HG02763 (cell line): ENCODE measurements at regions not wholly inside any gene's neighbourhood (a gene's known extent, or its start where the extent isn't known, plus 50 kb on each side); places are given as distances from the start of the nearest gene placed in this dataset.

Source experiments
- ATAC-seq: cut with Tn5 transposase; IDR thresholded peaks from one replicate; pipeline ENCODE4 v1.9.1; 2021; ENCODE audit warnings: mild to moderate bottlenecking, moderate library complexity; ENCODE audit not compliant: unreplicated experiment

- ATAC-seq, result no peak
Observed at GRCh38 chr14:86057018-86057667, 527.2 kb downstream of the FLRT2 start.

- no peak for ATAC-seq
Observed at GRCh38 chr14:86055512-86056075, 525.6 kb downstream of the FLRT2 start.

- no peak for ATAC-seq
Observed at GRCh38 chr14:86052868-86053267, 522.9 kb downstream of the FLRT2 start.

DNA sequence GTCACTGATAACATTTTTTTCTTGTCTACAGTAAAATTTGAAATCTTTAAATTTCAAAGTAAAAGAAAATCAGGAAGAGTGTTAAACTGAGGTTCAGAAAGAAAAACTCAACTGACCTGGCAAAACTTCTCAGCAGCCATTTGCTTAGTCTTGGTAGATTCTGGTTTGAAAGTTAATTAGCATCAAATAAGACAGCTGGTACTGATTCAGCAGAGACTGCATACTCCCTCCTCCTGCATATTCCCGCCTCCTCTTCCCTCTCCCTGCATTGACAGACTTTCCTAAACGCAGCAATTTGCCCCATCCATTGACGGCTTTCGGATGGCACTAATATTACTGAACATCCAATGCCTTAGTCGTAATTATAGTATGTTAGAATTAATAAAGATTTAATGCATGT, 520.8 kb downstream of the FLRT2 start:
- ATAC-seq, result no peak

- ATAC-seq, result no peak
Observed at GRCh38 chr14:86050072-86050683, 520.2 kb downstream of the FLRT2 start.

GRCh38 chr14:86039176-86039575, 509.2 kb downstream of the FLRT2 start:
- ATAC-seq, result no peak

GRCh38 chr14:86038387-86039042, 508.6 kb downstream of the FLRT2 start:
- peak; percentile 80 for ATAC-seq

GRCh38 chr14:86035882-86036281, 505.9 kb downstream of the FLRT2 start:
- ATAC-seq, result no peak

DNA sequence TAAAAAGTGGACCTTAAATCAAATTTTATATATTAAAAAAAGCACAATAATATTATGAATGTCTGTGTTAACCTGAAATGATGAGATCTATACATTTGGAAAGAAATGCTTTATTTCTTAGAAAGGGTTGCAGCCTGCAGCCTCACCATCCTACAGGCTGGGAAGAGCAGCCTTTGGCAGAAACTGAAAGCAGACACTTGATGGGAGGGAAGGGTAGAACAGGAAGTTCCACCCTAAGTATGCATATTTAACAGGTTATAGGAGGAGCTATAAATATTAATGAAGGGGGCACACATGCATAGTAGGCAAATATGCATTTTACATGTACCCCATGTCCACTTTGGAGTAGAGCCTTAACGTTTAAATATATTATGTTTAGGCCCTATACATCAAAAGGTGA, 498.0 kb downstream of the FLRT2 start:
- ATAC-seq, result no peak

GRCh38 chr14:86027144-86027543, 497.2 kb downstream of the FLRT2 start:
- ATAC-seq, result no peak

GRCh38 chr14:86022031-86022629, 492.2 kb downstream of the FLRT2 start:
- no peak for ATAC-seq

GRCh38 chr14:86020841-86021240, 490.9 kb downstream of the FLRT2 start:
- ATAC-seq, result no peak

GRCh38 chr14:86015941-86016340, 486.0 kb downstream of the FLRT2 start:
- no peak for ATAC-seq

DNA sequence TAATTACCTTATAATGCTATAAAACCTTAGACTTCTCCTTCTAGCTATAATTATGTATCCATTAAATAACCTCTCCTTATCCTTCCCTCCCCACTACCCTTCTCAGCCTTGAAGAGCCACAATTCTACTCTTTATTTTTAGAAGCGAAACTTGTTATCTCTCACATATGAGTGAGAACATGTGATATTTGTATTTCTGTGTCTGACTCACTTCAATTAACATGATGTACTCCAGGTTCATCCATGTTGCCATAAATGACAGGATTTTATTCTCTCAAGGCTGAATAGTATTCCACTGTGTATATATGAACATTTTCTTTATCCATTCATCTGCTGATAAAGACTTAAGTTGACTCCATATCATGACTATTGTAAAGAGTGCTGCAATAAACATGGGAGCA, 485.6 kb downstream of the FLRT2 start:
- no peak for ATAC-seq

- no peak for ATAC-seq
Observed at GRCh38 chr14:86013641-86014040, 483.7 kb downstream of the FLRT2 start.

GRCh38 chr14:86012461-86012860, 482.5 kb downstream of the FLRT2 start:
- no peak for ATAC-seq

GRCh38 chr14:86003998-86004397, 474.1 kb downstream of the FLRT2 start:
- ATAC-seq, result no peak

- no peak for ATAC-seq
Observed at GRCh38 chr14:85996551-85996950, 466.6 kb downstream of the FLRT2 start.

GRCh38 chr14:85991156-85991555, 461.2 kb downstream of the FLRT2 start:
- no peak for ATAC-seq

GRCh38 chr14:85987907-85988306, 458.0 kb downstream of the FLRT2 start:
- no peak for ATAC-seq

GRCh38 chr14:85987292-85987691, 457.3 kb downstream of the FLRT2 start:
- ATAC-seq, result no peak
